Stomach (tissue), 8 donors: ENCODE measurements at regions not wholly inside any gene's neighbourhood (a gene's known extent, or its start where the extent isn't known, plus 50 kb on each side); places are given as distances from the start of the nearest gene placed in this dataset.

Source experiments
- DNase-seq, 2 donors: peaks; one replicate each; pipeline versions ENCODE4 v3.0.0 to v3.0.0-alpha.2; 2013 to 2019
- H3K27ac ChIP-seq, 5 donors: fragments of 200-600 bp in 4 of 5; sonication (generic) in 4 of 5; one replicate each; pipeline ENCODE4 v1.5.1; 2013 to 2019; ENCODE audit warnings: mild to moderate bottlenecking in 1 of 5, moderate library complexity in 1 of 5
- H3K27me3 ChIP-seq, 3 donors: fragments of 200-600 bp; sonication (generic); one replicate each; pipeline ENCODE4 v1.5.1; 2017 to 2019; ENCODE audit warnings: mixed run types in 1 of 3
- H3K36me3 ChIP-seq, 4 donors: fragments of 200-600 bp; sonication (generic); 1 replicate in 3 of 4; 2 replicates in 1 of 4; pipeline ENCODE4 v1.5.1; 2016 to 2019
- H3K4me1 ChIP-seq, 4 donors: fragments of 200-600 bp; sonication (generic); one replicate each; pipeline ENCODE4 v1.5.1; 2016 to 2019
- H3K4me3 ChIP-seq, 4 donors: fragments of 200-600 bp; sonication (generic) in 3 of 4; one replicate each; pipeline ENCODE4 v1.5.1; 2016 to 2019; ENCODE audit warnings: mild to moderate bottlenecking in 1 of 4
- H3K9me3 ChIP-seq, 4 donors: fragments of 200-600 bp; sonication (generic); one replicate each; pipeline ENCODE4 v1.5.1; 2016 to 2019
- EP300 ChIP-seq: sonication (generic); formaldehyde crosslinking; IDR thresholded peaks from one replicate; pipeline ENCODE4 v1.6.1; 2017; ENCODE audit warnings: antibody characterized with exemption
- POLR2A ChIP-seq, 4 donors: fragments of 450-650 bp; IDR thresholded peaks; one replicate each; pipeline ENCODE4 v1.6.1; 2016; ENCODE audit warnings: antibody characterized with exemption in 4 of 4, control low read depth in 2 of 4, mild to moderate bottlenecking in 1 of 4, moderate library complexity in 1 of 4
- POLR2AphosphoS5 ChIP-seq, 3 donors: sonication (generic); formaldehyde crosslinking; IDR thresholded peaks; one replicate each; pipeline ENCODE4 v1.6.1; 2016; ENCODE audit warnings: antibody characterized with exemption in 3 of 3
- WGBS, 5 donors: extraction: QIAGEN DNeasy Blood & Tissue Kit in 3 of 5; methylation state at CpG; one replicate each; pipeline versions ENCODE4 v1.1.5 to v1.1.7; 2013 to 2018; 5-methylcytosine and 5-hydroxymethylcytosine counted together
- intact Hi-C: fragments of 100-400 bp; cut with DNase I; formaldehyde crosslinking; loops from one replicate; pipeline ENCODE4 v1.15.1; 2023; ENCODE audit warnings: low total_unique reads
- TF ChIP-seq, protein P1 (sequence below), 7 experiments: fragments of 450-650 bp in 4 of 7; fragments of 200-600 bp in 3 of 7; sonication (generic) in 3 of 7; IDR thresholded peaks; one replicate each; pipeline ENCODE4 v1.5.1; 2016 to 2019; ENCODE audit warnings: antibody characterized with exemption in 7 of 7, control low read depth in 2 of 7, mild to moderate bottlenecking in 1 of 7
- donor health status: healthy with polysubstance abuse.
- donor health status: Bipolar disorder and iron deficiency.
- donor health status: healthy.

DNA sequence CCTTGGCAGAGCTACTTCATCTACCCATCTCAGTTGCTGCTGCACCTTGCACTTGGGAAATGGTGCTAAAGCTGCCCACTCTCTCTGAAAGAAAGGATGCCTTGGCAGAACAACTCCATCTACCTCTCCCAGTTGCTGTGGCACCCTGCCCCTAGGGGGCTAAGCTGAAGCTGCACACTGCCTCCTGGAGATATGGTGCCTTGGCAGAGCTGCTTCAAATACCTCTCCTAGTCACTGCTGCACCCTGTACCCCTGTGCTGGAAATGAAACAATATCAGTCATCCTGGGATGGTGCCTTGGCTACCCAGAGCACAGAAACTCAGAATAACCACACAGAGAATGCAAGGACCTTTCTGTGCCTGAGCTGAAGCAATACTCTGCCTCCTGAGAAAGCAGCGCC lies 615.8 kb downstream of the DIAPH3 start:
- H3K4me3 ChIP-seq: no peak overlapping the region
- intact Hi-C loops: no loop called here
- no peaks in the 10 kb centered on the region for H3K27me3 ChIP-seq
- 93 to 100% (median 96%) methylated on average over 1 of the region's 1 CpG for WGBS, 5 donors
- DNase-seq: no peak
- H3K36me3 ChIP-seq: no peaks in the 10 kb centered on the region
- no peak overlapping the region for H3K27ac ChIP-seq
- peaks cover 0 to 22% (median 16%) of the 10 kb centered on the region in 4 donors for H3K9me3 ChIP-seq
- no peak for TF ChIP-seq EP300
- TF ChIP-seq, protein P1, sequence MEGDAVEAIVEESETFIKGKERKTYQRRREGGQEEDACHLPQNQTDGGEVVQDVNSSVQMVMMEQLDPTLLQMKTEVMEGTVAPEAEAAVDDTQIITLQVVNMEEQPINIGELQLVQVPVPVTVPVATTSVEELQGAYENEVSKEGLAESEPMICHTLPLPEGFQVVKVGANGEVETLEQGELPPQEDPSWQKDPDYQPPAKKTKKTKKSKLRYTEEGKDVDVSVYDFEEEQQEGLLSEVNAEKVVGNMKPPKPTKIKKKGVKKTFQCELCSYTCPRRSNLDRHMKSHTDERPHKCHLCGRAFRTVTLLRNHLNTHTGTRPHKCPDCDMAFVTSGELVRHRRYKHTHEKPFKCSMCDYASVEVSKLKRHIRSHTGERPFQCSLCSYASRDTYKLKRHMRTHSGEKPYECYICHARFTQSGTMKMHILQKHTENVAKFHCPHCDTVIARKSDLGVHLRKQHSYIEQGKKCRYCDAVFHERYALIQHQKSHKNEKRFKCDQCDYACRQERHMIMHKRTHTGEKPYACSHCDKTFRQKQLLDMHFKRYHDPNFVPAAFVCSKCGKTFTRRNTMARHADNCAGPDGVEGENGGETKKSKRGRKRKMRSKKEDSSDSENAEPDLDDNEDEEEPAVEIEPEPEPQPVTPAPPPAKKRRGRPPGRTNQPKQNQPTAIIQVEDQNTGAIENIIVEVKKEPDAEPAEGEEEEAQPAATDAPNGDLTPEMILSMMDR (IDR thresholded peaks at IDR 0.05): no peak
- TF ChIP-seq POLR2A (IDR thresholded peaks at IDR 0.05): no peak
- no peak for TF ChIP-seq POLR2AphosphoS5 (IDR thresholded peaks at IDR 0.05)
- no peaks in the 10 kb centered on the region for H3K4me1 ChIP-seq

DNA sequence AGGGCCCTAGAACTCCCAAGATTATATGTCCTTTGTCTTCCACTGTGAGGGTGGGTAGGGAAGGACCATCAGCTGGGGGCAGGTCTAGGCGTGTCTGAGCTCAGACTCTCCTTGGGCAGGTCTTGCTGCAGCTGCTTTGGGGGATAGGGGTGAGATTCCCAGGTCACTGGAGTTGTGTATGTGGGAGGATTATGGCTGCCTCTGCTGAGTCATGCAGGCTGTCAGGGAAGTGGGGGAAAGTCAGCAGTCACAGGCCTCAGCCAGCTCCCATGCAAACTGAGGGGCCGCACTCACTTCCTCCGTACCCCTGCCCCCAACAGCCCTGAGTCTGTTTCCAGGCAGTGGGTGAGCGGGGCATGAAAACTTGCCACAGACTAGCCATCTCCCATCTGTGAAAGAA lies 600.8 kb downstream of the DIAPH3 start:
- Histone ChIP-seq H3K4me3 (no peak overlapping the region), H3K4me1 (no peaks in the 10 kb centered on the region), H3K27me3 (no peaks in the 10 kb centered on the region), H3K36me3 (no peaks in the 10 kb centered on the region), H3K9me3 (peaks cover 0 to 25% (median 13%) of the 10 kb centered on the region in 4 donors), H3K27ac (no peak overlapping the region)
- TF ChIP-seq POLR2AphosphoS5 (IDR thresholded peaks at IDR 0.05): no peak
- TF ChIP-seq, protein P1 (IDR thresholded peaks at IDR 0.05): no peak
- TF ChIP-seq POLR2A (IDR thresholded peaks at IDR 0.05): no peak
- TF ChIP-seq EP300: no peak
- no peak for DNase-seq
- 89 to 97% (median 93%) methylated on average over 4 of the region's 4 CpGs for WGBS, 5 donors
- intact Hi-C loops: no loop called here

DNA sequence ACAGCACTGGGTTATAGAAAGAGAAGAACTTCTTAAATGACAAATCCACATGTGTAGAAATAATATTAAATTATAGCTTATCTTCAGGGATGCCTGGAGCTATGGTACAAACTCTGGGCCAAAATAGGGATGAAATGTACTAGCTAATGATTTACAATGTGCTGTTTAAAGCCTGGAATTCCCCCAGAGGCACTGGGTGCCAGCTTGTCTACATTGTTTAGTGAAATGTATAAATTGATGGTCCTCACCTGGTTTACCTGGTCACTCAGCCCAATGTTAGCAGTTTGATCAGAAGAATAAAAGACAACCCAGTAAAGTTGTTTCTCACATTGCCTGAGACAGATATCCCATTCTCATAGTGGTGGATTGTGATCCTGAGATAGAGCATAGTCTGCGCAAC lies 597.2 kb downstream of the DIAPH3 start:
- Histone ChIP-seq H3K36me3 (no peaks in the 10 kb centered on the region), H3K9me3 (peaks cover 0 to 9% (median 6%) of the 10 kb centered on the region in 4 donors), H3K4me3 (no peak overlapping the region), H3K27ac (no peak overlapping the region), H3K4me1 (no peaks in the 10 kb centered on the region), H3K27me3 (no peaks in the 10 kb centered on the region)
- no peak for DNase-seq
- intact Hi-C loops: no loop called here
- TF ChIP-seq POLR2AphosphoS5 (IDR thresholded peaks at IDR 0.05) (no peak), EP300 (no peak), POLR2A (IDR thresholded peaks at IDR 0.05) (no peak)
- TF ChIP-seq, protein P1 (IDR thresholded peaks at IDR 0.05): no peak
- WGBS, 5 donors: 97 to 100% (median 100%) methylated on average over 1 of the region's 1 CpG

DNA sequence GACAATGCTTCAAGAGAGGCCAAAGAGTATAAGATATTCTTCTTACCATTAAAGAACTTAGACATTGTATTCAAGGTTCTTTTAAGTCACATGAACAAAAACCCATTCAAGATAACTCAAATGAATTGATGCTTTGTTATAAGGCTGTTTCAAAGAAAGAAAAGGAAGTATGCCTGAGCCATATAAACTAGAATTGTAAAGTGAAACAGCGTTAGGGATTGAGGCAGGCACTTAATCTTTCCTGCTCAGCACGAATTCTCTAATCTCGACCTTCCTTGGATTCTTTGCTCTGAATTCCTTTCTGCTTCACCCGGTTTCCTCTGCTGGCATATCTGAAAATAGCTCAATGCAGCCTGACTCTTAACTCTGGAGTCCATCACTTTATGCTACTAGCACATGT lies 595.4 kb downstream of the DIAPH3 start:
- TF ChIP-seq POLR2A (IDR thresholded peaks at IDR 0.05) (no peak), EP300 (no peak), POLR2AphosphoS5 (IDR thresholded peaks at IDR 0.05) (no peak)
- TF ChIP-seq, protein P1 (IDR thresholded peaks at IDR 0.05): no peak
- WGBS, 5 donors: 21 to 44% (median 35%) methylated on average over 4 of the region's 4 CpGs
- peaks cover 0 to 4% (median 0%) of the 10 kb centered on the region in 4 donors for H3K9me3 ChIP-seq
- H3K27me3 ChIP-seq: no peaks in the 10 kb centered on the region
- intact Hi-C loops: no loop called here
- H3K36me3 ChIP-seq: no peaks in the 10 kb centered on the region
- no peak overlapping the region for H3K4me3 ChIP-seq
- H3K27ac ChIP-seq: no peak overlapping the region
- H3K4me1 ChIP-seq: no peaks in the 10 kb centered on the region
- no peak for DNase-seq
